ENCODE measurements at regions not wholly inside any gene's neighbourhood (a gene's known extent, or its start where the extent isn't known, plus 50 kb on each side); places are given as distances from the start of the nearest gene placed in this dataset.

- no peak for TF ChIP-seq JUNB (IDR thresholded peaks at IDR 0.05; ENCODE audit: unreplicated experiment)
- no peak for TF ChIP-seq CTCF (conservative IDR thresholded peaks at IDR 0.05; ENCODE audit: low read depth in 2 of 2)
- TF ChIP-seq POLR2AphosphoS5 (IDR thresholded peaks at IDR 0.05; ENCODE audit: low read depth), result no peak
- no peak for TF ChIP-seq REST (IDR thresholded peaks at IDR 0.05; ENCODE audit: unreplicated experiment)
- no peak for TF ChIP-seq ZNF331 (CRISPR knock-in tag; IDR thresholded peaks at IDR 0.05; ENCODE audit: low read depth)
Measured at GRCh38 chr15:95328559-95328958, 1001.9 kb upstream of the NR2F2 start.
